Endodermal cell (in vitro differentiated cells): ENCODE measurements at regions not wholly inside any gene's neighbourhood (a gene's known extent, or its start where the extent isn't known, plus 50 kb on each side); places are given as distances from the start of the nearest gene placed in this dataset.

ENCODE experiments used
- DNase-seq: peaks from one replicate; pipeline ENCODE4 v3.0.0-alpha.2; 2017
- H3K27ac ChIP-seq: 2 replicates; pipeline ENCODE4 v1.5.1; 2013; ENCODE audit warnings: mild to moderate bottlenecking, low read depth, low read length, moderate library complexity
- H3K27me3 ChIP-seq: 2 replicates; pipeline ENCODE4 v1.6.1; 2013; ENCODE audit warnings: mild to moderate bottlenecking, low read length, moderate library complexity; ENCODE audit not compliant: insufficient read depth, control insufficient read depth, poor library complexity, severe bottlenecking
- H3K36me3 ChIP-seq: 2 replicates; pipeline ENCODE4 v1.7.0; 2013; ENCODE audit warnings: mild to moderate bottlenecking, low read length, moderate library complexity; ENCODE audit not compliant: control insufficient read depth, insufficient read depth
- H3K4me1 ChIP-seq: one replicate; pipeline ENCODE4 v1.7.0; 2013; ENCODE audit warnings: low read length; ENCODE audit not compliant: control insufficient read depth, insufficient read depth
- H3K4me3 ChIP-seq: 2 replicates; pipeline ENCODE4 v1.5.1; 2013; ENCODE audit warnings: mild to moderate bottlenecking, low read length, moderate library complexity
- H3K9ac ChIP-seq: 2 replicates; pipeline ENCODE4 v1.6.1; 2013; ENCODE audit warnings: mild to moderate bottlenecking, low read length, moderate library complexity; ENCODE audit not compliant: poor library complexity, severe bottlenecking; ENCODE audit errors: extremely low read depth
- H3K9me3 ChIP-seq: 2 replicates; pipeline ENCODE4 v1.6.1; 2013; ENCODE audit warnings: mild to moderate bottlenecking, low read length, moderate library complexity; ENCODE audit not compliant: control insufficient read depth
- H3K27ac Mint-ChIP-seq: 2 replicates; pipeline ENCODE4 v1.8.0; 2020; ENCODE audit warnings: mixed read lengths
- H3K27me3 Mint-ChIP-seq: 2 replicates; pipeline ENCODE4 v1.8.0; 2021; ENCODE audit warnings: mild to moderate bottlenecking, mixed read lengths; ENCODE audit not compliant: insufficient read depth
- H3K36me3 Mint-ChIP-seq: 2 replicates; pipeline ENCODE4 v1.8.0; 2020; ENCODE audit warnings: low read depth, mixed read lengths
- H3K4me1 Mint-ChIP-seq: 2 replicates; pipeline ENCODE4 v1.8.0; 2020; ENCODE audit warnings: mixed read lengths
- H3K4me3 Mint-ChIP-seq: 2 replicates; pipeline ENCODE4 v1.8.0; 2020; ENCODE audit warnings: mild to moderate bottlenecking, moderate library complexity, mixed read lengths
- H3K9me3 Mint-ChIP-seq: 2 replicates; pipeline ENCODE4 v1.8.0; 2020; ENCODE audit warnings: mild to moderate bottlenecking, mixed read lengths
- WGBS, 2 experiments: methylation state at CpG; one replicate each; pipeline versions ENCODE4 v1.1.5 to v1.1.7; 2013; ENCODE audit warnings: missing lambda C conversion rate in 2 of 2, mixed read lengths in 1 of 2; ENCODE audit not compliant: insufficient coverage in 1 of 2, insufficient read length in 1 of 2; 5-methylcytosine and 5-hydroxymethylcytosine counted together
- TF ChIP-seq, protein P1 (sequence below): fragments of 200-600 bp; sonication (generic); conservative IDR thresholded peaks from 2 replicates; pipeline ENCODE4 v1.5.0; 2021; ENCODE audit warnings: antibody characterized with exemption, mild to moderate bottlenecking

DNA sequence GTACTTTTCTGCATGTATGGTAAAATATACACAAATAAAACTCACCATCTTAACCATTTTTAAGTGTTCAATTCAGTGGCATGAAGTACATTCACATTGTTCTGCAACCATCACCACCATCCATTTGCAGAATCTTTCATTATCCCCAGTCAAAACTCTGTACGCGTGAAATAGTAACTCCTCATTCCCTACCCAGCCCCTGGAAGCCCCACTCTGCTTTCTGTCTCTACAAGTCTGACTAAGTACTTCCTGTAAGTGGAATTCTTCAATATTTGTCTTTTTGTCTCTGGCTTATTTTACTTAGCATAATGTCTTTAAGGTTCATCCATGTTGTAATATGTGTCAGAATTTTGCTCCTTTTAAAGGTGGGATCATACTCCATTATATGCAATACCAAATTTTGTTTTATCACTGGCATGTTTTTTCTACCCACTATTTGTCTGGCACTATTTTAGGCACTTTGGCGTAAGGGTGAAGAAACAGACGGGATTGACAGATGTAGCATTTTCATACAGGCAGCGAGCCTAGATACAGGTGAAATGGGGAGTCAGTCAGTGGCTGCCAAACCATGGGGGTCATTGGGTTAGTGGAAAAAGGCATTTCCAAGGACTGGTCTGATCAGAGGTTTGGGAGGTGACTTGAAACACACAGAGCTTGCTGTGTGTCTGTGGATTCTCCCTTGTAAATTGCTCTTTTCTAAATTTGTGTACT lies 163.2 kb upstream of the MYCN start:
- no peaks in the 10 kb centered on the region for H3K9me3 Mint-ChIP-seq
- 93 to 100% methylated on average over 3 to 5 of the region's 5 CpGs for WGBS, 2 experiments
- no peak overlapping the region for H3K4me3 Mint-ChIP-seq
- Histone ChIP-seq H3K9me3 (no peaks in the 10 kb centered on the region), H3K27ac (no peak overlapping the region), H3K36me3 (no peaks in the 10 kb centered on the region), H3K27me3 (no peaks in the 10 kb centered on the region), H3K9ac (no peak overlapping the region), H3K4me3 (no peak overlapping the region), H3K4me1 (no peaks in the 10 kb centered on the region)
- H3K36me3 Mint-ChIP-seq: no peaks in the 10 kb centered on the region
- no peaks in the 10 kb centered on the region for H3K27me3 Mint-ChIP-seq
- peaks cover 10% of the 10 kb centered on the region for H3K4me1 Mint-ChIP-seq
- no peak for DNase-seq
- H3K27ac Mint-ChIP-seq: no peak overlapping the region
- TF ChIP-seq, protein P1, sequence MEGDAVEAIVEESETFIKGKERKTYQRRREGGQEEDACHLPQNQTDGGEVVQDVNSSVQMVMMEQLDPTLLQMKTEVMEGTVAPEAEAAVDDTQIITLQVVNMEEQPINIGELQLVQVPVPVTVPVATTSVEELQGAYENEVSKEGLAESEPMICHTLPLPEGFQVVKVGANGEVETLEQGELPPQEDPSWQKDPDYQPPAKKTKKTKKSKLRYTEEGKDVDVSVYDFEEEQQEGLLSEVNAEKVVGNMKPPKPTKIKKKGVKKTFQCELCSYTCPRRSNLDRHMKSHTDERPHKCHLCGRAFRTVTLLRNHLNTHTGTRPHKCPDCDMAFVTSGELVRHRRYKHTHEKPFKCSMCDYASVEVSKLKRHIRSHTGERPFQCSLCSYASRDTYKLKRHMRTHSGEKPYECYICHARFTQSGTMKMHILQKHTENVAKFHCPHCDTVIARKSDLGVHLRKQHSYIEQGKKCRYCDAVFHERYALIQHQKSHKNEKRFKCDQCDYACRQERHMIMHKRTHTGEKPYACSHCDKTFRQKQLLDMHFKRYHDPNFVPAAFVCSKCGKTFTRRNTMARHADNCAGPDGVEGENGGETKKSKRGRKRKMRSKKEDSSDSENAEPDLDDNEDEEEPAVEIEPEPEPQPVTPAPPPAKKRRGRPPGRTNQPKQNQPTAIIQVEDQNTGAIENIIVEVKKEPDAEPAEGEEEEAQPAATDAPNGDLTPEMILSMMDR: no peak

DNA sequence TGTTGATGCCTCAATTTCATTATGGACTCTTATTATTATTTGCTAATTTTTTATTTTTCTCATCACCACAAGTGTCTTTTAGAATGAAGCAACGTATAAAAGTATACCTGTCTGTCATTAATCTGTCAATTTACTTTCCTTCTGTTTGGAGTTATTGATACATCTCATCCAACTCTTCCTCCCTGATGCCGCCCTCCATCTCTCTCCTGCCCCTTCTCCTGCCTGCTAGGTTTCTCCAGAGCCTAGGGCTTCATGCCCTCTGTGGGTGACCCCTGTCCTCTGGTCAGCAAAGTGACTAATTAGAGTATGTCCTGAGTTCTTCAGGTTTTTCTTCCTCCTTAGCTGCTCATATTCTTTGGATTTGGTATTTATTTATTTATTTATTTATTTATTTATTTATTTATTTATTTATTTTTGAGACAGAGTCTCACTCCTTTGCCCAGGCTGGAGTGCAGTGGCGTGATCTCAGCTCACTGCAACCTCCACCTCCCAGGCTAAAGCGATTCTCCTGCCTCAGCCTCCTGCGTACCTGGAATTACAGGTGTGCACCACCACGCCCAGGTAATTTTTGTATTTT lies 162.5 kb upstream of the MYCN start:
- Mint-ChIP-seq H3K4me3 (no peak overlapping the region), H3K27me3 (no peaks in the 10 kb centered on the region), H3K9me3 (no peaks in the 10 kb centered on the region), H3K36me3 (no peaks in the 10 kb centered on the region), H3K27ac (no peak overlapping the region), H3K4me1 (peaks cover 13% of the 10 kb centered on the region)
- Histone ChIP-seq H3K27me3 (no peaks in the 10 kb centered on the region), H3K4me1 (no peaks in the 10 kb centered on the region), H3K4me3 (no peak overlapping the region), H3K9me3 (no peaks in the 10 kb centered on the region), H3K9ac (no peak overlapping the region), H3K27ac (no peak overlapping the region), H3K36me3 (no peaks in the 10 kb centered on the region)
- no peak for DNase-seq
- TF ChIP-seq, protein P1: no peak
- WGBS, 2 experiments: 88 to 100% methylated on average over 2 to 6 of the region's 6 CpGs

GRCh38 chr2:15778529-15779219 lies 161.7 kb upstream of the MYCN start:
- 81 to 87% methylated on average over 4 to 7 of the region's 7 CpGs for WGBS, 2 experiments

More at GRCh38 chr2:15778529-15779219, 161.7 kb upstream of the MYCN start:
- peaks cover 13% of the 10 kb centered on the region for H3K4me1 Mint-ChIP-seq
- H3K27ac Mint-ChIP-seq: no peak overlapping the region
- no peak overlapping the region for H3K9ac ChIP-seq
- no peaks in the 10 kb centered on the region for H3K4me1 ChIP-seq
- H3K27me3 Mint-ChIP-seq: no peaks in the 10 kb centered on the region
- H3K27me3 ChIP-seq: no peaks in the 10 kb centered on the region
- no peaks in the 10 kb centered on the region for H3K9me3 ChIP-seq
- H3K4me3 Mint-ChIP-seq: no peak overlapping the region
- TF ChIP-seq, protein P1: no peak
- no peak overlapping the region for H3K27ac ChIP-seq
- H3K4me3 ChIP-seq: no peak overlapping the region
- no peaks in the 10 kb centered on the region for H3K9me3 Mint-ChIP-seq
- no peak for DNase-seq
- H3K36me3 Mint-ChIP-seq: no peaks in the 10 kb centered on the region
- H3K36me3 ChIP-seq: no peaks in the 10 kb centered on the region
